ENCODE measurements at regions not wholly inside any gene's neighbourhood (a gene's known extent, or its start where the extent isn't known, plus 50 kb on each side); places are given as distances from the start of the nearest gene placed in this dataset.
A peak's percentile ranks its signal among the peaks of the same experiment; 100 is the strongest.

DNA sequence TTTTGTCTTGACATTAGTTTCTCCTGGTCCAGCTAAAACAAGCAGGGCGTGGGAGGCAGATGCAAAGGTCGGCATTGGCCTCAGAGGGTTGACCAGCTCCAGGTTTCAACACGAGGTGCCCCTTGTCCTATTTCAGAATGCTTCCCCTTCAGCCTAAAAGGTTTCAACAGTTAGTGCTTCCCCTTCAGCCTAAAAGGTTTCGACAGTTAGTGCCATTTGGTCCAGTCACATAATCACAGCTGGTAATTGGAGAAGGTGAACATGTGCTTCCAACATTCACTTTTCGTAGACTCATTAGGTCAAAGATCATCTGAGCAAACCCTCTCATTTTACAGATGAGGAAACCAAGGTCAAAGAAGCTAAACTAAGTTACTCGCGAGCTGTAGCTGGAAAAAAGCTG lies 270.3 kb upstream of the MAP3K1 start:
- Histone ChIP-seq H2AFZ (ENCODE audit: control insufficient read depth, low read length) (no peak overlapping the region), H3K4me1 (ENCODE audit: control insufficient read depth, extremely low read depth, insufficient read depth, low read length) (peaks cover 20% of the 10 kb centered on the region), H3K79me2 (ENCODE audit: control insufficient read depth, insufficient read depth, low read length) (no peaks in the 10 kb centered on the region), H3K36me3 (ENCODE audit: control insufficient read depth in 2 of 2, extremely low read depth in 1 of 2, insufficient read depth in 2 of 2, low read length in 2 of 2) (no peaks in the 10 kb centered on the region), H3K4me3 (ENCODE audit: control insufficient read depth in 2 of 3, extremely low read depth in 1 of 3, insufficient read depth in 2 of 3, low read depth in 1 of 3, low read length in 3 of 3) (no peak overlapping the region), H3K9ac (ENCODE audit: control insufficient read depth, extremely low read depth, insufficient read depth, low read length) (no peak overlapping the region), H3K9me3 (ENCODE audit: control insufficient read depth, low read depth, low read length) (no peaks in the 10 kb centered on the region), H4K20me1 (ENCODE audit: control insufficient read depth, extremely low read depth, insufficient read depth, low read length) (no peaks in the 10 kb centered on the region), H3K27me3 (ENCODE audit: control insufficient read depth, extremely low read depth, insufficient read depth, low read length) (no peaks in the 10 kb centered on the region), H3K9me1 (ENCODE audit: control insufficient read depth, extremely low read depth, insufficient read depth, low read length) (no peaks in the 10 kb centered on the region), H3K27ac (ENCODE audit: control insufficient read depth, insufficient read depth, low read length) (peak overlapping the region; percentile 83), H3K4me2 (ENCODE audit: control insufficient read depth, extremely low read depth, insufficient read depth, low read depth, low read length) (no peak overlapping the region)
- no peak for DNase-seq (ENCODE audit: low read depth, low spot score)
- peak; percentile 32 for FAIRE-seq
- TF ChIP-seq EZH2 (IDR thresholded peaks at IDR 0.05; ENCODE audit: low read length), result no peak
- TF ChIP-seq, protein P1, sequence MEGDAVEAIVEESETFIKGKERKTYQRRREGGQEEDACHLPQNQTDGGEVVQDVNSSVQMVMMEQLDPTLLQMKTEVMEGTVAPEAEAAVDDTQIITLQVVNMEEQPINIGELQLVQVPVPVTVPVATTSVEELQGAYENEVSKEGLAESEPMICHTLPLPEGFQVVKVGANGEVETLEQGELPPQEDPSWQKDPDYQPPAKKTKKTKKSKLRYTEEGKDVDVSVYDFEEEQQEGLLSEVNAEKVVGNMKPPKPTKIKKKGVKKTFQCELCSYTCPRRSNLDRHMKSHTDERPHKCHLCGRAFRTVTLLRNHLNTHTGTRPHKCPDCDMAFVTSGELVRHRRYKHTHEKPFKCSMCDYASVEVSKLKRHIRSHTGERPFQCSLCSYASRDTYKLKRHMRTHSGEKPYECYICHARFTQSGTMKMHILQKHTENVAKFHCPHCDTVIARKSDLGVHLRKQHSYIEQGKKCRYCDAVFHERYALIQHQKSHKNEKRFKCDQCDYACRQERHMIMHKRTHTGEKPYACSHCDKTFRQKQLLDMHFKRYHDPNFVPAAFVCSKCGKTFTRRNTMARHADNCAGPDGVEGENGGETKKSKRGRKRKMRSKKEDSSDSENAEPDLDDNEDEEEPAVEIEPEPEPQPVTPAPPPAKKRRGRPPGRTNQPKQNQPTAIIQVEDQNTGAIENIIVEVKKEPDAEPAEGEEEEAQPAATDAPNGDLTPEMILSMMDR (optimal IDR thresholded peaks at IDR 0.05 in 1 of 3, IDR thresholded peaks at IDR 0.05 in 1 of 3, conservative IDR thresholded peaks at IDR 0.05 in 1 of 3; ENCODE audit: extremely low read depth in 1 of 3, insufficient read depth in 2 of 3, low read length in 3 of 3), result no peak
- dilution Hi-C loops (cut with MboI; ENCODE audit: extremely low pct_ligation_motif_present, low sequenced_read_pairs), result no loop called here

DNA sequence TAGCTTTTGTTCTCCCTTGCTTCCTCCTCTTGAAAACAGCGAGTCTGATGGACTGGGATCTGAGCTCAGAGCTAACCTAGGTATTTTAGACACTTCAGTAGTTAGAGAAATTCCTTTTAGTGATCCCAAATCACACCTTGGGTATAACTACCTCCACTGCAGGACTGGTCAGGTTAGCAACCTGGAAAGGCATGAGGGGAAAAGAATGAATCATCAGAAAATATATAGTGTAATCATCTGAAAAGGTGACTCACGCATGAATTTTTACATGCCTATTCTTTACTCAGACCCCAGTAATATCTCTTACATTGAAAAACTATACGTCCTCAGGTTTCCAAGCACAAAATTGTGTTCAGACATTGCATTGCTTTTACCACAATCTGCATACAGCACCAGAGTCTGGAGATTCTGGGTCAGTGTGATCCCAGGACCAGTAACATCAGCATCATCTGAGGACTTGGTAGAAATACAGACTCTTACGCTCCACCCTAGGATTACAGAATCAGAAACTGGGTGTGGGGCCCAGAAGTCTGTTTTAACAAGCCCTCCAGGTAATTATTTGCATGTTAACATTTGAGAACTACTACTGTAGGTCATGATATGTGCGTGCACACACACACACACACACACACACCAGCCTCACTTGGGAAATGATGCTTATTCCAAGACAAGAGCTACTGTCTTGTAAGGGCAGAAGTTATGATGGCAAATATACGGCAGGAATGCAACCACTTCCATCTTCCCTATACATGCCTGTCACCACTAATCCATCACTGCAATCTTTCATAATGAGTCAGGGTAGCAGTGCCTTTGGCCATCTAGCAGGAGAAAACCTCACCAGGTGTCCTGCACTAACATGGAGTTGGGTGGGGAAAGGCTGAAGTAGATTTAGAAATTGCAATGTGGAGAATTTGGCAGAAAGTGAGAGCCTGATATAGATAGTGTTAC lies 271.6 kb upstream of the MAP3K1 start:
- Histone ChIP-seq H3K4me2 (ENCODE audit: control insufficient read depth, extremely low read depth, insufficient read depth, low read depth, low read length) (peak overlapping the region; percentile 74), H3K9ac (ENCODE audit: control insufficient read depth, extremely low read depth, insufficient read depth, low read length) (peak overlapping the region; percentile 33)
- peak; percentile 100 for FAIRE-seq

More for the DNA sequence above, 271.6 kb upstream of the MAP3K1 start:
- H3K9me3 ChIP-seq (ENCODE audit: control insufficient read depth, low read depth, low read length), result no peaks in the 10 kb centered on the region
- H4K20me1 ChIP-seq (ENCODE audit: control insufficient read depth, extremely low read depth, insufficient read depth, low read length), result no peaks in the 10 kb centered on the region
- no peaks in the 10 kb centered on the region for H3K79me2 ChIP-seq (ENCODE audit: control insufficient read depth, insufficient read depth, low read length)
- TF ChIP-seq, protein P1 (optimal IDR thresholded peaks at IDR 0.05 in 1 of 3, IDR thresholded peaks at IDR 0.05 in 1 of 3, conservative IDR thresholded peaks at IDR 0.05 in 1 of 3; ENCODE audit: extremely low read depth in 1 of 3, insufficient read depth in 2 of 3, low read length in 3 of 3), result no peak
- peaks cover 20% of the 10 kb centered on the region for H3K4me1 ChIP-seq (ENCODE audit: control insufficient read depth, extremely low read depth, insufficient read depth, low read length)
- H2AFZ ChIP-seq (ENCODE audit: control insufficient read depth, low read length), result no peak overlapping the region
- H3K27ac ChIP-seq (ENCODE audit: control insufficient read depth, insufficient read depth, low read length), result peak overlapping the region; percentile 83
- H3K27me3 ChIP-seq (ENCODE audit: control insufficient read depth, extremely low read depth, insufficient read depth, low read length), result no peaks in the 10 kb centered on the region
- H3K4me3 ChIP-seq (ENCODE audit: control insufficient read depth in 2 of 3, extremely low read depth in 1 of 3, insufficient read depth in 2 of 3, low read depth in 1 of 3, low read length in 3 of 3), result peak overlapping the region in 2 of 3 experiments; percentile 2 to 6
- dilution Hi-C loops (cut with MboI; ENCODE audit: extremely low pct_ligation_motif_present, low sequenced_read_pairs), result no loop called here
- peak; percentile 90 for DNase-seq (ENCODE audit: low read depth, low spot score)
- no peaks in the 10 kb centered on the region for H3K36me3 ChIP-seq (ENCODE audit: control insufficient read depth in 2 of 2, extremely low read depth in 1 of 2, insufficient read depth in 2 of 2, low read length in 2 of 2)
- no peaks in the 10 kb centered on the region for H3K9me1 ChIP-seq (ENCODE audit: control insufficient read depth, extremely low read depth, insufficient read depth, low read length)
